Liver (tissue), 8 donors: ENCODE measurements at regions not wholly inside any gene's neighbourhood (a gene's known extent, or its start where the extent isn't known, plus 50 kb on each side); places are given as distances from the start of the nearest gene placed in this dataset.

Experiments
- DNase-seq: peaks from one replicate; pipeline ENCODE4 v3.0.0-alpha.2; 2017; ENCODE audit warnings: low spot score
- H3K27ac ChIP-seq, 2 donors: one replicate each; pipeline ENCODE4 v1.7.0; 2013; ENCODE audit warnings: inconsistent platforms in 2 of 2, low read length in 2 of 2, control low read depth in 1 of 2, low read depth in 1 of 2, mild to moderate bottlenecking in 1 of 2
- H3K27me3 ChIP-seq, 4 donors: one replicate each; pipeline versions ENCODE4 v1.6.1 to v1.7.0; 2013; ENCODE audit warnings: low read length in 3 of 4, inconsistent platforms in 1 of 4, mild to moderate bottlenecking in 1 of 4, moderate library complexity in 1 of 4; ENCODE audit not compliant: control insufficient read depth in 4 of 4, insufficient read depth in 4 of 4
- H3K36me3 ChIP-seq, 4 donors: one replicate each; pipeline versions ENCODE4 v1.6.1 to v1.7.0; 2013; ENCODE audit warnings: low read length in 3 of 4, mild to moderate bottlenecking in 3 of 4, low read depth in 1 of 4, moderate library complexity in 1 of 4; ENCODE audit not compliant: control insufficient read depth in 4 of 4, insufficient read depth in 3 of 4
- H3K4me1 ChIP-seq, 4 donors: one replicate each; pipeline versions ENCODE4 v1.6.1 to v1.7.0; 2013; ENCODE audit warnings: low read length in 3 of 4, mild to moderate bottlenecking in 3 of 4, moderate library complexity in 1 of 4; ENCODE audit not compliant: control insufficient read depth in 4 of 4, insufficient read depth in 4 of 4
- H3K4me3 ChIP-seq, 3 donors: one replicate each; pipeline versions ENCODE4 v1.6.1 to v1.7.0; 2013; ENCODE audit warnings: low read length in 3 of 3, control low read depth in 1 of 3, low read depth in 1 of 3, mild to moderate bottlenecking in 1 of 3
- H3K9ac ChIP-seq, 2 donors: one replicate each; pipeline ENCODE4 v1.7.0; 2013; ENCODE audit warnings: low read length in 2 of 2, mild to moderate bottlenecking in 2 of 2, moderate library complexity in 2 of 2, control low read depth in 1 of 2, low read depth in 1 of 2
- H3K9me3 ChIP-seq, 4 donors: one replicate each; pipeline versions ENCODE4 v1.6.1 to v1.7.0; 2013; ENCODE audit warnings: low read length in 3 of 4; ENCODE audit not compliant: control insufficient read depth in 4 of 4
- ATF3 ChIP-seq: IDR thresholded peaks from 2 replicates; pipeline ENCODE4 v1.6.1; 2016; ENCODE audit warnings: antibody characterized with exemption
- CTCF ChIP-seq: fragments of 150-350 bp; IDR thresholded peaks from 2 replicates; pipeline ENCODE4 v1.5.1; 2017; ENCODE audit warnings: improper control_type of control experiment, low read depth, low read length; ENCODE audit not compliant: missing input control
- EGR1 ChIP-seq, 2 donors: IDR thresholded peaks; 2 replicates each; pipeline ENCODE4 v1.6.1; 2016 to 2018; ENCODE audit warnings: antibody characterized with exemption in 2 of 2, low read depth in 2 of 2
- FOXA2 ChIP-seq: IDR thresholded peaks from 2 replicates; pipeline ENCODE4 v1.6.1; 2016; ENCODE audit warnings: antibody characterized with exemption
- HNF4A ChIP-seq, 2 donors: conservative IDR thresholded peaks; 2 replicates each; pipeline ENCODE4 v1.6.1; 2016; ENCODE audit warnings: antibody characterized with exemption in 2 of 2, mild to moderate bottlenecking in 2 of 2
- HNF4G ChIP-seq: IDR thresholded peaks from 2 replicates; pipeline ENCODE4 v1.6.1; 2016; ENCODE audit warnings: antibody characterized with exemption
- MAX ChIP-seq: IDR thresholded peaks from 2 replicates; pipeline ENCODE4 v1.6.1; 2016; ENCODE audit warnings: antibody characterized with exemption
- NR2F2 ChIP-seq: IDR thresholded peaks from 2 replicates; pipeline ENCODE4 v1.6.1; 2016; ENCODE audit warnings: antibody characterized with exemption
- RAD21 ChIP-seq, 2 donors: IDR thresholded peaks; 2 replicates each; pipeline ENCODE4 v1.6.1; 2016; ENCODE audit warnings: antibody characterized with exemption in 2 of 2, mild to moderate bottlenecking in 2 of 2
- REST ChIP-seq: IDR thresholded peaks from 2 replicates; pipeline ENCODE4 v1.6.1; 2016; ENCODE audit warnings: antibody characterized with exemption, mild to moderate bottlenecking
- RXRA ChIP-seq, 2 donors: IDR thresholded peaks; 2 replicates each; pipeline ENCODE4 v1.6.1; 2017 to 2018; ENCODE audit warnings: antibody characterized with exemption in 2 of 2, mild to moderate bottlenecking in 1 of 2
- SP1 ChIP-seq: IDR thresholded peaks from 2 replicates; pipeline ENCODE4 v1.6.1; 2018; ENCODE audit warnings: antibody characterized with exemption, mild to moderate bottlenecking
- TAF1 ChIP-seq: conservative IDR thresholded peaks from 2 replicates; pipeline ENCODE4 v1.6.1; 2016; ENCODE audit warnings: antibody characterized with exemption, mild to moderate bottlenecking
- YY1 ChIP-seq: IDR thresholded peaks from 2 replicates; pipeline ENCODE4 v1.6.1; 2016; ENCODE audit warnings: antibody characterized with exemption, mild to moderate bottlenecking
- ZBTB33 ChIP-seq: IDR thresholded peaks from 2 replicates; pipeline ENCODE4 v1.6.1; 2016; ENCODE audit warnings: antibody characterized with exemption
- WGBS: extraction: QIAGEN DNeasy Blood & Tissue Kit; methylation state at CpG from one replicate; pipeline ENCODE4 v1.1.7; 2013; 5-methylcytosine and 5-hydroxymethylcytosine counted together
- donor health status: healthy.
- donor health status: healthy.
- donor health status: healthy.
- donor health status: healthy.
- donor health status: healthy.

- DNase-seq = no peak
- no peaks in the 10 kb centered on the region for H3K4me1 ChIP-seq
- H3K4me3 ChIP-seq = no peak overlapping the region
- TF ChIP-seq YY1 (no peak), ZBTB33 (no peak), RAD21 (IDR thresholded peaks at IDR 0.05) (no peak), HNF4A (conservative IDR thresholded peaks at IDR 0.05) (no peak), FOXA2 (no peak), EGR1 (IDR thresholded peaks at IDR 0.05; ENCODE audit: low read depth in 2 of 2) (no peak), MAX (no peak), RXRA (IDR thresholded peaks at IDR 0.05) (no peak), HNF4G (no peak), ATF3 (no peak), CTCF (no peak), NR2F2 (no peak), REST (no peak), SP1 (no peak)
- WGBS = 93% methylated on average over 8 of the region's 8 CpGs
- H3K9me3 ChIP-seq = no peaks in the 10 kb centered on the region
- H3K27ac ChIP-seq = no peak overlapping the region
- H3K36me3 ChIP-seq = no peaks in the 10 kb centered on the region
- H3K9ac ChIP-seq = no peak overlapping the region
- H3K27me3 ChIP-seq = no peaks in the 10 kb centered on the region
Measured at GRCh38 chr6:33925936-33926335, 122.1 kb upstream of the MLN start.

GRCh38 chr6:33925210-33925609, 121.4 kb upstream of the MLN start:
- H3K9me3 ChIP-seq = no peaks in the 10 kb centered on the region
- no peak for DNase-seq
- H3K36me3 ChIP-seq = no peaks in the 10 kb centered on the region
- 92% methylated on average over 7 of the region's 7 CpGs for WGBS
- H3K27me3 ChIP-seq = no peaks in the 10 kb centered on the region
- H3K4me3 ChIP-seq = no peak overlapping the region
- TF ChIP-seq SP1 (no peak), TAF1 (no peak), MAX (no peak), REST (no peak), HNF4G (no peak), ATF3 (no peak)
- H3K27ac ChIP-seq = no peak overlapping the region
- H3K4me1 ChIP-seq = no peaks in the 10 kb centered on the region
- no peak overlapping the region for H3K9ac ChIP-seq
